Pancreas (tissue), 10 donors: ENCODE measurements at regions not wholly inside any gene's neighbourhood (a gene's known extent, or its start where the extent isn't known, plus 50 kb on each side); places are given as distances from the start of the nearest gene placed in this dataset.
A peak's percentile ranks its signal among the peaks of the same experiment; 100 is the strongest.
"Not testable (repeated sequence)": the region's sequence is repeated elsewhere in the genome, so short reads cannot be mapped to it uniquely, and the experiment has no call there.

ENCODE experiments used
- ATAC-seq, 4 donors: fragments of 200-7000 bp; cut with Tn5 transposase; one replicate each; pipeline versions ENCODE4 v1.8.0 to v1.9.1; 2020; ENCODE audit warnings: mild to moderate bottlenecking in 4 of 4, moderate library complexity in 4 of 4
- DNase-seq, 6 donors: peaks; one replicate each; pipeline ENCODE4 v3.0.0-alpha.2; 2020
- FAIRE-seq: peaks from 2 replicates; lab custom pipeline; 2012; peaks lifted over from hg19 to GRCh38; lab: Jason Lieb, UNC
- H3K27ac ChIP-seq, 4 donors: fragments of 200-600 bp; sonication (generic); 1 replicate in 3 of 4; 2 replicates in 1 of 4; pipeline versions ENCODE4 v1.5.0 to v1.8.0; 2020
- H3K27me3 ChIP-seq, 4 donors: fragments of 200-600 bp; one replicate each; pipeline ENCODE4 v1.8.0; 2021
- H3K36me3 ChIP-seq, 3 donors: fragments of 200-600 bp; sonication (generic) in 1 of 3; one replicate each; pipeline versions ENCODE4 v1.5.0 to v1.8.0; 2020 to 2021
- H3K4me1 ChIP-seq, 3 donors: fragments of 200-600 bp; one replicate each; pipeline ENCODE4 v1.8.0; 2021
- H3K4me3 ChIP-seq, 4 donors: fragments of 200-600 bp; sonication (generic) in 2 of 4; one replicate each; pipeline versions ENCODE4 v1.5.0 to v1.8.0; 2020 to 2021
- H3K9me3 ChIP-seq, 4 donors: fragments of 200-600 bp; one replicate each; pipeline ENCODE4 v1.8.0; 2021
- WGBS, 2 donors: extraction: QIAGEN DNeasy Blood & Tissue Kit; methylation state at CpG; one replicate each; pipeline ENCODE4 v1.1.7; 2013; 5-methylcytosine and 5-hydroxymethylcytosine counted together
- intact Hi-C, 3 donors: fragments of 100-400 bp; cut with DNase I; formaldehyde crosslinking; loops; one replicate each; pipeline versions ENCODE4 v1.11.1 to v1.14.2; 2022
- donor health status: healthy with polysubstance abuse.
- donor health status: DM: no; HTN: no; CAD: no; lungs with moderate emphysema.
- donor health status: DM: no; HTN: no; CAD: no.
- donor health status: control.
- donor health status: control.
- donor health status: Bipolar disorder and iron deficiency.
- donor health status: DM: yes; HTN: yes; CAD: no.
- donor health status: DM: no; HTN: no; CAD: no.
- donor health status: DM: no; HTN: no; CAD: no.
- donor health status: DM: yes; HTN: yes; CAD: no.

DNA sequence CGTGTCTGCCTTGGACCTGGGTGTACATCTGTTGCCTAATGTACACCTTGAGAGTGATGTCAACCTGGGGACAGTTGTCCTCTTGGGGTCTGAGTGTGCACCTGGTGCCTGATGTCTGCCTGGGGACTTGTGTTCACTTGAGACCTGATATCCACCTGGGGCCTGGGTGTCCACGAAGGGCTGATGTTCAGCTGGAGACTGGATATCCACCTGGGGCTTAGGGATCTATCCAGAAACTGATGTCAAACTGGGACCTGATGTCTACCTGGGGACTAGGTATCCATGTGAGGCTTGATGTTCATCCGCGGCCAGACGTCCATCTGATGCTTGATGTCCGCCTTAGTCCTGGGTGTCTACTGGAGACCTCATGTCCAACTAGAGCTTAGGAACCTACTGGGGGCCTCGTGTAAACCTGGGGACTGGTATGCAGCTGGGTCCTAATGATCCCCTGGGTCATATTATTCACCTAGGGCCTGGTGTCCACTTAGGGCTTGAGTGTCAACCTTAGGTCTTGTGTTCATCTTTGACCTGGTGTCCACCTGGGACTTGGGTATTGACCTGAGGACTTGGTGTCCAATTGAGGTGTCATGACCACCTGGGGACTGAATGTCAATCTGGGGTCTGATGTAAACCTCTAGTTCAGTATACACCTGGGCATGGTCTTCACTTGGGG, 194.9 kb downstream of the POTEM start:
- 54 to 59% methylated on average over 6 of the region's 7 CpGs for WGBS, 2 donors
- FAIRE-seq, H3K27me3 ChIP-seq, H3K4me1 ChIP-seq, intact Hi-C loops, ATAC-seq, H3K9me3 ChIP-seq, H3K4me3 ChIP-seq, H3K36me3 ChIP-seq, H3K27ac ChIP-seq: not testable (repeated sequence)
- peak in 2 of 6 donors; percentile 25 to 49 for DNase-seq

DNA sequence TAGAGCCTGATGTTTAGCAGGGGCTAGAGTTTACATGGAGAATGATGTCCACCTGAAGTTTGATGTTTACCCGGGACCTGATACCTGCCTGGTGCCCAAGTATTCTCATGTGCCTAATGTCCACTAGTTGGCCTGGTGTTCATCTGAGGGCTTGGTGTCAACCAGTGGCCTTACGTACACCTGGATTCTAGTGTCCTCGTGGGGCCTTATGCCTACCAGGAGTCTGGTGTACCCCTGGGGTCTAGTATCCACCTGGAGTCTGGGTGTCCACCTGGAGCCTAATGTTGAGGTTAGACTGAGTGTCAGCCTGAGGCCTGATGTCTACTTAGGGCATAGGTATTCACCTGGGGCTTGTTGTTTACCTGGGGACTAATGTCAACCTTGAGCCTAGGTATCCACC, 195.7 kb downstream of the POTEM start:
- H3K4me3 ChIP-seq, FAIRE-seq, intact Hi-C loops, H3K36me3 ChIP-seq, H3K27me3 ChIP-seq, ATAC-seq, H3K27ac ChIP-seq, H3K4me1 ChIP-seq, H3K9me3 ChIP-seq: not testable (repeated sequence)
- DNase-seq, result peak in 2 of 6 donors; percentile 12 to 43
- WGBS, 2 donors, result 56 to 73% methylated on average over 2 of the region's 3 CpGs

DNA sequence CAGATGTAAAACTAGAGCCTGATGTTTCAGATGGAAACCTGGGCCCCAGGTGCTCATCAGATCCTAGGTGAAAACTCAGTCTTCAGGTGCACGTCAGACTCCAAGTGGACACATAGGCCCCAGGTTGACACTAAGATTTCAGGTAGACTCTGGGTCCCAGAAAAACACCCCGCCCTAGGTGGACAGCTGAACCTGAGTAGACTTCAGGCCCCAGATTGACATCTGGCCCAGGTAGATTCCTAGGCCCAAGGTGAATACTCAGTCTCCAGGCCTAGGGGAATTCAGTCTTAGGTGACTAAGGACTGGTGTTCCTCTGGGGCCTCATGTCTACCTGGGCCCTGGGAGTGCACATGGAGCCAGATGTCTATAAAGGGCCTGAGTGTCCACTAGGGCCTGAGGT, 196.7 kb downstream of the POTEM start:
- H3K27me3 ChIP-seq, FAIRE-seq, H3K4me3 ChIP-seq, H3K36me3 ChIP-seq, H3K4me1 ChIP-seq, intact Hi-C loops, ATAC-seq, H3K27ac ChIP-seq, H3K9me3 ChIP-seq: not testable (repeated sequence)
- DNase-seq, result peak in 2 of 6 donors; percentile 20 to 31
- 75 to 76% methylated on average over 2 of the region's 2 CpGs for WGBS, 2 donors

DNA sequence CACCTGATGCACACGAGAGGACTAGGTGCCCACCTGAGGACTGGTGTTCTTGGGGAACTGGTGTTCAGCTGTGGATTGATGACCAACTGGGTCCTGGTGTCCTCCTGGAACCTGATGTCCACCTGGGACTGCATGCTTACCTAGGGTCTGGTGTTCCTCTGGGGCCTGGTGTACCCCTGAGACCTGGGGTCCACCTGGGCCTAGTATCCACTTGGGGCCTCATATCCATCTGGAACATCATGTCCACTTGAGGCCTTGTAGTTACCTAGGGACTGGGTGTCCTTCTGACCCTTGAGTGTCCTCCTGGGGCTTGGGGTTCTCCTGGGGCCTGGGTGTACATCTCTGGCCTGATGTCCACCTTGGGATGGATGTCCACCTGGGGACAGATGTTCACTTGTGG, 197.2 kb downstream of the POTEM start:
- H3K9me3 ChIP-seq, H3K36me3 ChIP-seq, H3K4me3 ChIP-seq, H3K4me1 ChIP-seq, FAIRE-seq, H3K27me3 ChIP-seq, ATAC-seq, H3K27ac ChIP-seq, intact Hi-C loops: not testable (repeated sequence)
- WGBS, 2 donors, result no CpG with 5 or more reads among the region's 1 CpG
- peak in 2 of 6 donors; percentile 46 to 56 for DNase-seq

DNA sequence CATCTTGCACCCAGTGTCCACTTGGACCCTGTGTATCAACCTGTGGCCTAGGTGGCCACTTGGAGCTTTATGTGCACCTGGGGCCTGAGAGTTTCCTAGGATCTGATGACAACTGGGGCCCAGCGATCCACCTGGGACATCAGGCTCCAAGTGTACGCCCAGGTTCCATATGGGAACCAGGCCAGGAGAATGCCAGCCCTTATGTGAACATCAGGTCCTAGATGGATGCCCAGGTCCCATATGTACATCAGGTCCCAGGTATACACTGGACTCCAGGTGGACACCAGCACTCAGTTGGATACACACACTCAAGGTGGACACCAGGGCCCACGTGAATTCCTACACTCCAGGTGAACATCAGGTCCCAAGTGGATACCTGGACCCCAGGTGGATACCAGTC, 198.8 kb downstream of the POTEM start:
- ATAC-seq, H3K4me3 ChIP-seq, H3K36me3 ChIP-seq, intact Hi-C loops, FAIRE-seq, H3K4me1 ChIP-seq, H3K9me3 ChIP-seq, H3K27me3 ChIP-seq, H3K27ac ChIP-seq: not testable (repeated sequence)
- WGBS, 2 donors, result 81 to 82% methylated on average over 3 of the region's 3 CpGs
- peak in 2 of 6 donors; percentile 34 to 62 for DNase-seq

DNA sequence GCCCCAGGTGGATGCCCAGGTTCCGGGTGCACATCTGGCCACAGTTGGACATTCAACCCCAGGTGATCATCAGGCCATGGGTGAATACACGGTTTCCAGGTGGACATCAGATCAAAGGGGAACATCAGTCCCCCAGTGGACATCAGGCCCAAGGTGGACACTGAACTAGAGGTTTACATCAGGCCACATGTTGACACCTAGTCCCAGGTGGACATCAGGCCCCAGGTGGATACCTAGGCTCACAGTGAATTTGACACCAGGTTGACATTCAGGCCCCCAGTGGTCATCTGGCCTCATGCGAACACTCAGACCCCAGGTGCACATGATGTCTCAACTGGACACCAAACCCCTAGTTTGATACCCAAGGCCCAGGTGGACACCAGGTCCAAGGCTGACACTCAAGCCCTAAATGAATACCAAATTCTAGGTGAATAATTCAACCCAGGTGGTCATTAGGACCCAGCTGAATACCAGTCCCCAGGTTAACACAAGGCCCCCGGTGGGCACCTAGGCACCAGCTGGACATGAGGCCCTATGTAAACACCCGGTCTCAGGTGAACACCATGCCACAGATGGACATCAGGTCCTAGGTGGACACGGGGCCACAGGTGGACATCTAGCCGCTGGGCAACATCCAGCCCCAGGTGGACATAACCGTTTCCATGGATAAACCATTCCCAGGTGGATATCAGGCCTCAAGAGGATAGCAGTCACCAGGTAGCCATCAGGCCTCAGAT, 200.4 kb downstream of the POTEM start:
- DNase-seq, result peak in 2 of 6 donors; percentile 56 to 87
- H3K36me3 ChIP-seq, H3K4me3 ChIP-seq, FAIRE-seq, H3K9me3 ChIP-seq, H3K27ac ChIP-seq, intact Hi-C loops, ATAC-seq, H3K4me1 ChIP-seq, H3K27me3 ChIP-seq: not testable (repeated sequence)
- WGBS, 2 donors, result 80 to 82% methylated on average over 7 to 8 of the region's 8 CpGs

DNA sequence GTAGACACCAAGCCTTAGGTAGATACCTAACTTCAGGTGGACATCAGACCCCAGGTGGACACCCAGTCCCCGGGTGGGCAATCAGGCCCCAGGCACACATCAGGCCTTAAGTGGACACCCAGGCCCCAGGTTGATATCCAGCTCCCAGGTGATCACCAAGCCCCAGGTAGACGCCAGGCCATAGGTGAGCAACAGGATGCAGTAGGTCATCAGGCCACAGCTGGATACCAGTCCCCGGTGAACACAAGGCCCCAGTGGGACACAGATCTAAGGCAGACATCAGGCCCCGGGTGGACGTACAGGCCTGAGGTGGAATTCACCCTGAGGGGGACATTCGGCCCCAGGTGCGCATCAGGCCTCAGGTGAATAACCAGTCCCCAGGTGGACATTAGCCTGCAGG, 201.0 kb downstream of the POTEM start:
- H3K9me3 ChIP-seq, ATAC-seq, H3K4me3 ChIP-seq, H3K36me3 ChIP-seq, H3K27ac ChIP-seq, H3K27me3 ChIP-seq, intact Hi-C loops, H3K4me1 ChIP-seq, FAIRE-seq: not testable (repeated sequence)
- peak in 2 of 6 donors; percentile 59 to 89 for DNase-seq
- WGBS, 2 donors, result 84 to 90% methylated on average over 7 of the region's 7 CpGs

DNA sequence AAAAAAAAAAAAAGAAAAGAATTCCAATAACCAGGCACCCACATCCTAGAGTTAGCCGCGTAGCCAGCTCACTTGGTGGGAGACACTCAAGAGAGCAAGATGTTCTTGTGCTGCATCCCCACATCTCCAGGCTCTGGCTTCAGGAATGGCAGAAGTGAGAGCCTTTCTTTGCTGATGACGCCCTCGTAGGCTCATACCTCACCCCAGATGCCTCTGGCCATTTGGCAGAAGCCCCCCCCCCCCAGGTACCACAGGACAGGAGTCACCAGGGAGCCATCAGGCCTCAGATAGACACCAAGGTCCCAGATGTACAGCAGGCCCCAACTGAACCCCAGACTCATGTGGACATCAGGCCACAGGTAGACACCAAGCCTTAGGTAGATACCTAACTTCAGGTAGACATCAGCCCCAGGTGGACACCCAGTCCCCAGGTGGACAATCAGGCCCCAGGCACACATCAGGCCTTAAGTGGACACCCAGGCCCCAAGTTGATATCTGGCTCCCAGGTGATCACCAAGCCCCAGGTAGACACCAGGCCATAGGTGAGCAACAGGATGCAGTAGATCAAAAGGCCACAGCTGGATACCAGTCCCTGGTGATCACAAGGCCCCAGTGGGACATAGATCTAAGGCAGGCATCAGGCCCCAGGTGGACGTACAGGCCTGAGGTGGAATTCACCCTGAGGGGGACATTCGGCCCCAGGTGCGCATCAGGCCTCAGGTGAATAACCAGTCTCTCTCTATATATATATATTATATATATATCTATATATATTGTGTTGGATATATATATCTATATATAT, 202.5 kb downstream of the POTEM start:
- H3K36me3 ChIP-seq, H3K27ac ChIP-seq, H3K4me1 ChIP-seq, intact Hi-C loops, H3K9me3 ChIP-seq, H3K4me3 ChIP-seq, ATAC-seq, H3K27me3 ChIP-seq, FAIRE-seq: not testable (repeated sequence)
- WGBS, 2 donors, result 75% methylated on average over 7 of the region's 7 CpGs
- DNase-seq, result peak in 1 of 6 donors; percentile 52

DNA sequence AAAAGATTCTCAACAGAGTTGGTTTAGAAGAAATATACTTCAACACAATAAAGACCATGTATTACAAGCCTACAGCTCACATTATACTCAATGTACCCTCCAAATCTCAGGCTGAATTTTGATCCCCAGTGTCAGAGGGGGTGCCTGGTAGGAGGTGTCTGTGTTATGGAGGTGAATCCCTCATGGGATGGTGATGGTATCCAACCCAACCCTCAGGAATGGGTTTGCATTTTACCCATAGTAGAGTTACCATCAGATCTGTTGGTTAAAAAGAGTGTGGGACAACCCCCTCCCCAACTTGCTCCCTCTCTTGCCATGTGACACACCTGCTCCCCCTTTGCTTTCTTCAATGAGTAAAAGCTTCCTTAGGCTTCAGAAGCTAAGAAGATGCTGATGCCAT, 205.5 kb downstream of the POTEM start:
- FAIRE-seq, H3K27ac ChIP-seq, H3K36me3 ChIP-seq, H3K27me3 ChIP-seq, H3K4me3 ChIP-seq, H3K4me1 ChIP-seq, H3K9me3 ChIP-seq, intact Hi-C loops, DNase-seq, ATAC-seq: not testable (repeated sequence)

DNA sequence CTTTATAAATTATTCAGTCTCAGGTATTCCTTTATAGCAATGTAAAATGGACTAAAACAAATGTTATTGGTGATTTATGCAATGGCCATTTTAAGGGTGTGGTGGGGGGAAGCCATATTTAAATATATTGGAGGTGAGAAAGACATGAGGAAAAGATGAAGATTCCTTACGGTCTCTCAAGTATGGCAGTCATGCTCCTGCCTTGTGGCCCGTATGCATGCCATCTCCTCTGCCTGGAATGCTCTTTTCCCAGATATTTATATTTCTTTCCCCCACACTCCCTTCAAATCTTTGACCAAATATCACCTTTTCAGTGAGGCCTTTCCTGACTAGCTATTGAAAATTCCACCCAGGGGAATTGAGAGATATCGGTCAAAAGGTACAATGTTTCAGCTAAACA, 206.0 kb downstream of the POTEM start:
- H3K4me1 ChIP-seq, intact Hi-C loops, H3K27ac ChIP-seq, H3K27me3 ChIP-seq, H3K9me3 ChIP-seq, DNase-seq, FAIRE-seq, H3K4me3 ChIP-seq, H3K36me3 ChIP-seq, ATAC-seq: not testable (repeated sequence)
- 53 to 58% methylated on average over 2 of the region's 3 CpGs for WGBS, 2 donors

DNA sequence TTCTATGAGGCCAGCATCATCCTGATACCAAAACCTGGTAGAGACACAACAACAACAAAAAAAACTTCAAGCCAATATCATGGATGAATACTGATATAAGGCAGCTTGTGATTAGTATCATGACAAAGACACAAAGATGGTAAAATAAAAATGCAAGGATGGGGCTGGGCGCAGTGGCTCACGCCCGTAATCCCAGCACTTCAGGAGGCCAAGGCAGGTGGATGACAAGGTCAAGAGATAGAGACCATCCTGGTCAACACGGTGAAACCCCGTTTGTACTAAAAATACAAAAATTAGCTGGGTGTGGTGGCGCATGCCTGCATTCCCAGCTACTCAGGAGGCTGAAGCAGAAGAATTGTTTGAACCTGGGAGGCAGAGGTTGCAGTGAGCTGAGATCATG, 210.2 kb downstream of the POTEM start:
- H3K4me3 ChIP-seq, H3K36me3 ChIP-seq, ATAC-seq, H3K27me3 ChIP-seq, H3K4me1 ChIP-seq, intact Hi-C loops, DNase-seq, H3K27ac ChIP-seq, FAIRE-seq, H3K9me3 ChIP-seq: not testable (repeated sequence)
- 41 to 60% methylated on average over 4 of the region's 6 CpGs for whole genome bisulfite sequencing, 2 donors

DNA sequence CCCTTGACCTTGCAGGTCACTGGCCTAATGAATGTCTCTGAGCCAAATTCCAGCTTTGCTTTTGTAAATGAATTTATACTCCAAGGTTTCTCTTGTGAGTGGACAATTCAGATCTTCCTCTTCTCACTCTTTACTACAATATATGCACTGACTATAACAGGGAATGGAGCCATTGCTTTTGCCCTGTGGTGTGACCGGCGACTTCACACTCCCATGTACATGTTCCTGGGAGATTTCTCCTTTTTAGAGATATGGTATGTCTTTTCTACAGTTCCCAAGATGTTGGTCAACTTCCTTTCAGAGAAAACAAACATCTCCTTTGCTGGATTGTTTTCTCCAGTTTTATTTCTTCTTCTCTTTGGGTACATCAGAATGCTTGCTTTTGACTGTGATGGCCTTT, 213.1 kb downstream of the POTEM start:
- intact Hi-C loops, FAIRE-seq, H3K27me3 ChIP-seq, H3K36me3 ChIP-seq, ATAC-seq, H3K4me3 ChIP-seq, DNase-seq, H3K4me1 ChIP-seq, H3K27ac ChIP-seq, H3K9me3 ChIP-seq: not testable (repeated sequence)
- 70% methylated on average over 2 of the region's 2 CpGs for WGBS, 2 donors
